Adrenal gland (tissue), 5 donors: ENCODE measurements at regions not wholly inside any gene's neighbourhood (a gene's known extent, or its start where the extent isn't known, plus 50 kb on each side); places are given as distances from the start of the nearest gene placed in this dataset.

ENCODE experiments used
- CTCF ChIP-seq, 6 experiments: fragments of 450-650 bp in 4 of 6; fragments of 200-600 bp in 2 of 6; sonication (generic) in 1 of 6; IDR thresholded peaks; 1 replicate in 5 of 6; 2 replicates in 1 of 6; pipeline versions ENCODE4 v1.5.1 to v1.8.0; 2016 to 2021; ENCODE audit warnings: antibody characterized with exemption in 6 of 6, mild to moderate bottlenecking in 2 of 6, moderate library complexity in 1 of 6
- POLR2A ChIP-seq, 2 donors: fragments of 450-650 bp; IDR thresholded peaks; one replicate each; pipeline ENCODE4 v1.6.1; 2017; ENCODE audit warnings: antibody characterized with exemption in 2 of 2, mild to moderate bottlenecking in 2 of 2, moderate library complexity in 1 of 2
- donor health status: DM: no; HTN: no; CAD: no.

GRCh38 chr4:56112377-56112776 is 163.6 kb downstream of the CEP135 start:
- TF ChIP-seq CTCF (IDR thresholded peaks at IDR 0.05) (no peak), POLR2A (IDR thresholded peaks at IDR 0.05) (no peak)
